ENCODE measurements at regions not wholly inside any gene's neighbourhood (a gene's known extent, or its start where the extent isn't known, plus 50 kb on each side); places are given as distances from the start of the nearest gene placed in this dataset.

DNA sequence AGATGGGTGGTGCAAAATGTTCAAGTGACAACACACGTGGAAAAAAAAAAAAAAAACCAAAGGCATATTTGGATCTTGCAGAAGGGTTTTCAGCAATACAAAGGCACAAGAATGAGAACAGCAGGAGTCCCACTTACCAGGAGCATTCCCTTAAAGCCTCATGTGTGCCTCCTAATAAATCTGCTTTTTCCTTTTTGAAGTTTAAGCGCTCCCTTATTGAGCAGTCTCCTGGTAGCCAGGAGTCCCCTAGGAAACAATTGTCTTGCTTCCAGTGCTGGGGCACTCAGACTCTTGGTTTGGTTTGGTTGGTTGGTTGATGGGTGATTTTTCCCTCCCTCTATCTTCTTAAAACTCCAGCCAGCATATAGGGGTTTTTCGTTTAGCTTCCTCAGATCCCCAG is 321.8 kb upstream of the NFE2L3 start:
- DNase-seq = no peak

- DNase-seq = no peak
These were observed 320.8 kb upstream of the NFE2L3 start for GRCh38 chr7:25831062-25831691.

- DNase-seq = no peak
These were observed 320.1 kb upstream of the NFE2L3 start for GRCh38 chr7:25831831-25832411.

DNA sequence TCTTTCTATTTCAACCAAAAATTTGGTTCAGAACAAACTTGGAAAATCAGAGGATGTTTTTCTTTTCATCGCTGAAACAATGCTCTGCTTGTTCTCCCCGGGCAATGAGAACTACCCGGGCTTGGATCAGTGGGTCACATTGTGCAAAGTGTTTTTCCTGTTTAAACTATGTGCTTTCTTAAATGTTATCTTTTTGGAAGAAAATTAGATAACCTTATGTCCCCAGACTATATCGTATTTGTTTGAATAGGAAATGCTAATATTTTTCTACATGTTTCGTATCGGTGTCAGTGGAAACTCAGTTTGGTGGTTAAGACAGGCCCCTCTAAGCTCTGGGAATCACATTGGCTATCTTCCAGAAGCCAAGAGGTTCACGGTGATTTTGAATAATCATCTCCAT is 319.5 kb upstream of the NFE2L3 start:
- no peak for DNase-seq

- DNase-seq = no peak
These were observed 319.1 kb upstream of the NFE2L3 start for GRCh38 chr7:25832929-25833328.

DNA sequence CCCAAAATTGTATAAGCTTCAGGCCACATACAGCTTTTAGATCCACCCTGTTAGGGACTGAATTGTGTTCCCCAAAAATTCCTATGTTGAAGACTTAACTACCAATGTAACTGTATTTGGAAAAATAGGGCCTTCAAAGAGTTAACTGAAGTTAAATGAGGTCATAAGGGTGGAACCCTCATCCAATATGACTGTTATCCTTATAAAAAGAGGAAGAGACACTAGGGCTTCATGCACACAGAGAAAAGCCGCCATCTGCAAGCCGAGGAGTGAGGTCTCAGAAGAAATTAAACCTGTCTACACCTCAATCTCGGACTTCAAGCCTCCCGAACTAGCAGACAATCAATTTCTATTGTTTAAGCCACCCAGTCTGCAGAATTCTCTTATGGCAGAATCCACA is 317.9 kb upstream of the NFE2L3 start:
- DNase-seq = no peak

DNA sequence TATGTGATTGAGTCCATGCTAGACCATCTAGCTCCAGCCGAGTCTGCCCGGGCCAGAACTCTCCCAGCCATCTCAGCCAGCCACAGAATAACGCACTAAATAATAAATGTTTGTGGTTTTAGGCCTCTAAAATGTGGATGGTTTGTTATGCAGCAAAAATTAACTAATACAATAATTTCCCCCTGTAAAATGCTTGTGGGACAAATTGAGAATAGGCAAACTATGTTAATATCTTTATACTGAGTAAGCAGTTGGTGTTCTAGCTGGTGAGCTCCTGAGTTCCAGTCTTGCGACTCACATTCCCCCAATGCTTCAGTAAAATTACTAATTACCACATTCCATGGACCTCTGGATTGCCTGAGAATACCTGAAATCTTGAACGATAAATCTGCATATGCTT is 316.8 kb upstream of the NFE2L3 start:
- no peak for DNase-seq

- DNase-seq = no peak
These were observed 312.8 kb upstream of the NFE2L3 start for GRCh38 chr7:25839084-25839769.

DNA sequence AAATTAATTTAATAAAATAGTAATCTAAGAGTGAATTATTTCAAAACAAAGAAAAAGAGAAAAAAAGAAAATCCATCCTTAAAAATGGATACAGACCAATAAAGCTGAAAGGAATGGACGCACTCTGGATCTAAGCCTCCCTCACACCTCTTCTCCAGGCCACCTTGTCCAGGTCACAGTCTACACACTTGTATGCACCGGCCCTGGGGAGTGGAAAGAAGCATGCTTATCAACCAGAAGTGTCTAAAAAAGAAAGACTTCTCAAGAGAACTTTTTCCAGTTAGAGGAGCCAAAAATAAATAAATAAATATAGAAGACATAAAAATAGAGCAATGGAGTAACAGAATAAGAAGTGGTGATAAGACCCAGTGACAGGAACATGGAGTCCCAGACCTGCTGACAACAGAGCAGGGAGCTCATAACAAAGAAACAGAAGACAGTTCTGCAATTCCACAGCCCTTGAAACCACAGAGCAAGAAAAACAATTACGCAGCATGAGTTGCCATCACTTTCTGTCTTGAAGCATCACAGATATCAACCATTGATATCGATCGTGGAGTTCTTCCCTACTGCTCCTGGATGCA is 311.7 kb upstream of the NFE2L3 start:
- no peak for DNase-seq

- DNase-seq = no peak
These were observed 310.4 kb upstream of the NFE2L3 start for GRCh38 chr7:25841575-25841974.

- DNase-seq = no peak
These were observed 309.7 kb upstream of the NFE2L3 start for GRCh38 chr7:25842201-25842733.

DNA sequence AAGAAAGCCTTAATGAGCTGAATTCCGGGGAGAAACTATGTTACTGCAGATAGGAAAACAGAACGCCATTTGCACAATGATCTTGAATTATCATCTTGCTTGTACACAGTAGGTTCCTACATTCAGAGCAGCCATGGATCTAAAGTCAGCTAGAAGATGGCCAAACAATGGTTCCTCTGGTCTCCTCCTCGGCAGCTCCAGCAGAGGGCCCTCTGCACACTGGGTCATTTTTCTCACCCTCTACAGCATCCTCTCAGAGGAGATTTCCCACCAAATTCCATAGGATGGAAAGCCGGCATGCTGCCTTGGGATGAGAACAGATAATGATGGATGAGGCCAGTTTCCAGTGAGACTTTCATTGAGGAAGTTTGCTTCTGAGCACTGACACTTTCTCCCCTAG is 308.5 kb upstream of the NFE2L3 start:
- DNase-seq = no peak

GRCh38 chr7:25844102-25844870 is 307.7 kb upstream of the NFE2L3 start:
- DNase-seq = no peak

- DNase-seq = no peak
These were observed 306.5 kb upstream of the NFE2L3 start for GRCh38 chr7:25845464-25845863.

- peak in 1 of 2 experiments; percentile 22 for DNase-seq
These were observed 305.3 kb upstream of the NFE2L3 start for GRCh38 chr7:25846722-25847121.

DNA sequence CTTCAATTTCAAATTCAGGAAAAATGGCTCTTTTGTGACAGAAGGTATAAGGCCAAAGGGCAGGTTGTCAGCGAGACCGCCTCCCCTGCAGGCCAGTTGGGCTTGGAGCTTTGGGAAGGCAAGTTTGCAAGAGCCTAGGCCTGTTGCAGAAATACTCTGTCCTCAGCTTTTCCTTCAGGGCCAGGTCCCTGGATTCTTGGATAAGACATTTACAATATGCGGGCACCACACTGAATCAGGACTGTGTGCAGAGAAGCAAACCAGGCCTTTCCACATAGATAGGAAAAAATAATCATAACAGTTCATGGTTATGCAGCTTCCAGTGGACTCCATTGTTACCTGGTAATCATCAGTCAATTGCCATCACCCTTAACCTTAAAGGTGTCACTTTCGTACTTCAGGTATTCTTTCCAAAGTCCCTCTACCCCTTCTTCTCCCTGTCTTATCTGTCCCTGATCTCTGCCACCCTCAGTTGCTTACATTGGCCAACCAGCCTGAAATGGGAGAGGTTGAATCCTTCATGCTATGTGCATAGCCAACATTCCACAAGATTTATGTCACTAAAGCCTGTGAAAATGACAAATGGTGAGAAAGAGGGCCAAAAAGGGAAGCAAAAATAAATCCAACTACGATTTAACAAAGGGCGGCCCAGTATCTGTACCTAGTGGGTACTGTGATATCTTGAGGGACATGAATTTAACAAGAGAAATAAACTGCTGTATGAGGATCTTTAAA is 304.5 kb upstream of the NFE2L3 start:
- no peak for DNase-seq

- no peak for DNase-seq
These were observed 302.4 kb upstream of the NFE2L3 start for GRCh38 chr7:25849500-25850184.

- no peak for DNase-seq
These were observed 301.8 kb upstream of the NFE2L3 start for GRCh38 chr7:25850216-25850615.

GRCh38 chr7:25850735-25851134 is 301.3 kb upstream of the NFE2L3 start:
- no peak for DNase-seq

- peak; percentile 85 to 89 for DNase-seq
These were observed 300.4 kb upstream of the NFE2L3 start for GRCh38 chr7:25851332-25852210.

Measured in NCI-H2081 (cell line).